ENCODE measurements at regions not wholly inside any gene's neighbourhood (a gene's known extent, or its start where the extent isn't known, plus 50 kb on each side); places are given as distances from the start of the nearest gene placed in this dataset.

DNA sequence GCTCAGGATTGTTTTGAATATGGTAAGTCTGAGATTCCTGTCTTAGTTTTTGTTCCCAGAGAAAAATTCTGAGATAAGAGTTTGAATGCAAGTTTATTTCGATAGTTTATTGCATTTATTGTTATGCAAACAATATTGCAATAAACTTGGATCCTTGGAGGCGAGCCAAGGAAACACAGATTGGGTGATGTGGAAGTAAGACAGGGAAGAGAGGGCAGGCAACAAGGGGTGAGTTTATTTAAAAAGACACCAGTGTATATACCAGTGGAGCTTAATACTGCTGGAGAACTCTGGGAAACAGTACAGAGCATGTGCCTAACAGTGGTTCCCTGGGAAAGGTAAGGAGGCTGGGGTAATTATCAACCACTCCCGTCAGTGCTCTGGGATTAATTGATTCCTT, 87.5 kb upstream of the NEDD4L start:
- TF ChIP-seq, protein P1, sequence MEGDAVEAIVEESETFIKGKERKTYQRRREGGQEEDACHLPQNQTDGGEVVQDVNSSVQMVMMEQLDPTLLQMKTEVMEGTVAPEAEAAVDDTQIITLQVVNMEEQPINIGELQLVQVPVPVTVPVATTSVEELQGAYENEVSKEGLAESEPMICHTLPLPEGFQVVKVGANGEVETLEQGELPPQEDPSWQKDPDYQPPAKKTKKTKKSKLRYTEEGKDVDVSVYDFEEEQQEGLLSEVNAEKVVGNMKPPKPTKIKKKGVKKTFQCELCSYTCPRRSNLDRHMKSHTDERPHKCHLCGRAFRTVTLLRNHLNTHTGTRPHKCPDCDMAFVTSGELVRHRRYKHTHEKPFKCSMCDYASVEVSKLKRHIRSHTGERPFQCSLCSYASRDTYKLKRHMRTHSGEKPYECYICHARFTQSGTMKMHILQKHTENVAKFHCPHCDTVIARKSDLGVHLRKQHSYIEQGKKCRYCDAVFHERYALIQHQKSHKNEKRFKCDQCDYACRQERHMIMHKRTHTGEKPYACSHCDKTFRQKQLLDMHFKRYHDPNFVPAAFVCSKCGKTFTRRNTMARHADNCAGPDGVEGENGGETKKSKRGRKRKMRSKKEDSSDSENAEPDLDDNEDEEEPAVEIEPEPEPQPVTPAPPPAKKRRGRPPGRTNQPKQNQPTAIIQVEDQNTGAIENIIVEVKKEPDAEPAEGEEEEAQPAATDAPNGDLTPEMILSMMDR (conservative IDR thresholded peaks at IDR 0.05 in 1 of 2, IDR thresholded peaks at IDR 0.05 in 1 of 2; ENCODE audit: extremely low read depth in 1 of 2, insufficient read depth in 1 of 2, low read depth in 1 of 2, low read length in 2 of 2), result no peak
- TF ChIP-seq EZH2 (IDR thresholded peaks at IDR 0.05; ENCODE audit: borderline replicate concordance, low read length), result no peak

Data from mammary epithelial cell (primary cell).